ENCODE measurements at regions not wholly inside any gene's neighbourhood (a gene's known extent, or its start where the extent isn't known, plus 50 kb on each side); places are given as distances from the start of the nearest gene placed in this dataset.

DNA sequence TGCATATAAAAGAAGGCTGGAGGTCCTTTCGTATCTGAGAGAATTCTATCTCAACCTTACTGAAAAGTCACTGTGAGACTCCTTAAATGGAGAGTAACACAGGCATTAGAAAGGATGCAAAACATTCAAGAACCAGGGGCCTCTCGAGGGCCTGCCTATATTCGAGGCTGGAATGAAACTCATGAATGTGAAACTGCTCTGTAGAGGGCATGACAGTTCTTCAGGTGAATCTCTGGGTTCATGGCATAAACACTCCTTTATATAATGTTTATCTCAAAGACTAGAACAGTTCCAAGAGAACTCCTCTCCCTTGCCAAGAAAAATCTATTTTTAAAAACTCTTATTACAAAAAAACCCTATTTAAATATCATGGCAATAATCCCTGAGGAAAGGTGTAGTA is 113.9 kb downstream of the SEC61B start:
- TF ChIP-seq, protein P1, sequence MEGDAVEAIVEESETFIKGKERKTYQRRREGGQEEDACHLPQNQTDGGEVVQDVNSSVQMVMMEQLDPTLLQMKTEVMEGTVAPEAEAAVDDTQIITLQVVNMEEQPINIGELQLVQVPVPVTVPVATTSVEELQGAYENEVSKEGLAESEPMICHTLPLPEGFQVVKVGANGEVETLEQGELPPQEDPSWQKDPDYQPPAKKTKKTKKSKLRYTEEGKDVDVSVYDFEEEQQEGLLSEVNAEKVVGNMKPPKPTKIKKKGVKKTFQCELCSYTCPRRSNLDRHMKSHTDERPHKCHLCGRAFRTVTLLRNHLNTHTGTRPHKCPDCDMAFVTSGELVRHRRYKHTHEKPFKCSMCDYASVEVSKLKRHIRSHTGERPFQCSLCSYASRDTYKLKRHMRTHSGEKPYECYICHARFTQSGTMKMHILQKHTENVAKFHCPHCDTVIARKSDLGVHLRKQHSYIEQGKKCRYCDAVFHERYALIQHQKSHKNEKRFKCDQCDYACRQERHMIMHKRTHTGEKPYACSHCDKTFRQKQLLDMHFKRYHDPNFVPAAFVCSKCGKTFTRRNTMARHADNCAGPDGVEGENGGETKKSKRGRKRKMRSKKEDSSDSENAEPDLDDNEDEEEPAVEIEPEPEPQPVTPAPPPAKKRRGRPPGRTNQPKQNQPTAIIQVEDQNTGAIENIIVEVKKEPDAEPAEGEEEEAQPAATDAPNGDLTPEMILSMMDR (IDR thresholded peaks at IDR 0.05; ENCODE audit: control extremely low read depth, extremely low read depth): no peak
- Histone ChIP-seq H3K27ac (ENCODE audit: low read depth in 1 of 2, low read length in 1 of 2) (no peak overlapping the region), H3K9me3 (ENCODE audit: control insufficient read depth in 4 of 4, insufficient read depth in 3 of 4, low read length in 3 of 4) (no peaks in the 10 kb centered on the region), H3K4me1 (ENCODE audit: control insufficient read depth in 5 of 5, insufficient read depth in 5 of 5, low read length in 5 of 5) (no peaks in the 10 kb centered on the region), H3K36me3 (ENCODE audit: control insufficient read depth in 4 of 4, insufficient read depth in 4 of 4, low read length in 4 of 4) (no peaks in the 10 kb centered on the region), H3K4me3 (no peak overlapping the region), H3K9ac (ENCODE audit: insufficient read depth in 1 of 2, low read length in 2 of 2) (no peak overlapping the region), H3K27me3 (ENCODE audit: control insufficient read depth in 3 of 3, insufficient read depth in 3 of 3, low read length in 2 of 3) (no peaks in the 10 kb centered on the region)
- ATAC-seq (ENCODE audit: insufficient read depth, low FRiP score): no peak
- WGBS, 2 donors: 51 to 74% methylated on average over 3 of the region's 3 CpGs
- no peak for DNase-seq

DNA sequence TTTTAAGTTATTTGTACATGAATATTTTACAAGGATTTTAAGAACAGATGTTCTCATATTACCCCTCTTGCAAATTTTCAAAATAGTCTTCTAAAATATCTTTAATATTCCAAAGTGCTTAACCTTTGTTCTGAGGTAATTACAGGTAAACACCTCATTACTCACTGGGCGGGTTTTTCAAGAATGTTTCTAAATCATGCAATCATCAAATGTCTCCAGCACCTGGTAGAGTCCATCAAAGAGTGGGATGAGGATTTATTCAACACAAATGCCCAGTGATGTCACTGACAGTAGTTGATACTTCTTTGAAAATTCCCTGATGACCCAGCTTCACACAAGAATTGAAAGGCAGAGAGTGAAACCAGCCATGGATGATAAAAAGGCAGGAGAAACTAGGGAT is 114.4 kb downstream of the SEC61B start:
- Histone ChIP-seq H3K4me1 (ENCODE audit: control insufficient read depth in 5 of 5, insufficient read depth in 5 of 5, low read length in 5 of 5) (no peaks in the 10 kb centered on the region), H3K9me3 (ENCODE audit: control insufficient read depth in 4 of 4, insufficient read depth in 3 of 4, low read length in 3 of 4) (no peaks in the 10 kb centered on the region), H3K36me3 (ENCODE audit: control insufficient read depth in 4 of 4, insufficient read depth in 4 of 4, low read length in 4 of 4) (no peaks in the 10 kb centered on the region), H3K27me3 (ENCODE audit: control insufficient read depth in 3 of 3, insufficient read depth in 3 of 3, low read length in 2 of 3) (no peaks in the 10 kb centered on the region), H3K27ac (ENCODE audit: low read depth in 1 of 2, low read length in 1 of 2) (no peak overlapping the region), H3K9ac (ENCODE audit: insufficient read depth in 1 of 2, low read length in 2 of 2) (no peak overlapping the region), H3K4me3 (no peak overlapping the region)
- WGBS, 2 donors: 84 to 92% methylated on average over 1 of the region's 1 CpG
- no peak for DNase-seq
- ATAC-seq (ENCODE audit: insufficient read depth, low FRiP score): no peak
- TF ChIP-seq, protein P1 (IDR thresholded peaks at IDR 0.05; ENCODE audit: control extremely low read depth, extremely low read depth): no peak

DNA sequence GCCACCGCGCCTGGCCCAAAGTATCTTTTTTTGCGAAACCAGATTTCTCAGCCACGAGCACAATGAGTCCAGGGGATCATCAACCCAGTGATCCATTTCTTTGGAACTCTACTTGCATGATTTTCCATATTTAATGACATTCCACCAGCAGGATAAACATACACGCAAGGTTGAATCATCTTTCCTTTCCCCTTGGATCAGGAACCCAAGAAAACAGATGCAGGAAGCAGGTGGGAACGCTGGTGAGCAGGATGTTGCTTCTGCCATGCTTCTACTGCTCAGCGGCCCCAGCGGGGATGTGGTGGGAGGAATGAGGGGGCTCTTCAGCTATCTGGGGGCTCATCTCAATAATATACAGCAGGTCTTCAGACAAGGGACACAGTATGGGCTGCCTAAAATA is 118.2 kb downstream of the SEC61B start:
- no peak for ATAC-seq (ENCODE audit: insufficient read depth, low FRiP score)
- Histone ChIP-seq H3K4me3 (no peak overlapping the region), H3K36me3 (ENCODE audit: control insufficient read depth in 4 of 4, insufficient read depth in 4 of 4, low read length in 4 of 4) (no peaks in the 10 kb centered on the region), H3K9me3 (ENCODE audit: control insufficient read depth in 4 of 4, insufficient read depth in 3 of 4, low read length in 3 of 4) (no peaks in the 10 kb centered on the region), H3K9ac (ENCODE audit: insufficient read depth in 1 of 2, low read length in 2 of 2) (no peak overlapping the region), H3K27ac (ENCODE audit: low read depth in 1 of 2, low read length in 1 of 2) (no peak overlapping the region), H3K27me3 (ENCODE audit: control insufficient read depth in 3 of 3, insufficient read depth in 3 of 3, low read length in 2 of 3) (peaks cover 0 to 2% (median 0%) of the 10 kb centered on the region in 3 donors), H3K4me1 (ENCODE audit: control insufficient read depth in 5 of 5, insufficient read depth in 5 of 5, low read length in 5 of 5) (no peaks in the 10 kb centered on the region)
- TF ChIP-seq, protein P1 (IDR thresholded peaks at IDR 0.05; ENCODE audit: control extremely low read depth, extremely low read depth): no peak
- 84 to 90% methylated on average over 8 of the region's 8 CpGs for WGBS, 2 donors
- no peak for DNase-seq

DNA sequence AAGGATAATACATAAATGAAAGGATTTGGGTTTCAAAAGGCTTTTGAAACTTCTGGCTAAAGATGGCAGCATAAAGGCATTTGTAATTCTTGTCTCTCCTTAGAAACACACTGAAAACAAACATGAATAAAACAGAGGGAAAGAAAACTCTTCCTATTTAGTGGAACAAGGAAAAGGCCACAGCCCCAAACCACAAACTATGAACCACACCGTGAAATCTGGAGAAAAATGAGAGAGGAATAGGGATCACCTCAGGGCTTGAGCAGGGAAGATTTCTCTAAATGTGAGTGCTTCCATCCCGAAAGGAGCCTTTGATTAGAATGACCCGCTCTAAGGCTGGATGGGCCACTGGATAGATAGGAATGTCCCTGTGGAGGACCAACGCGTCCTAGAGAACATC is 119.6 kb downstream of the SEC61B start:
- no peak overlapping the region for H3K9ac ChIP-seq (ENCODE audit: insufficient read depth in 1 of 2, low read length in 2 of 2)
- DNase-seq (no peak), ATAC-seq (ENCODE audit: insufficient read depth, low FRiP score) (no peak)
- no peak overlapping the region for H3K4me3 ChIP-seq
- H3K36me3 ChIP-seq (ENCODE audit: control insufficient read depth in 4 of 4, insufficient read depth in 4 of 4, low read length in 4 of 4): no peaks in the 10 kb centered on the region
- H3K9me3 ChIP-seq (ENCODE audit: control insufficient read depth in 4 of 4, insufficient read depth in 3 of 4, low read length in 3 of 4): no peaks in the 10 kb centered on the region
- WGBS, 2 donors: 90 to 94% methylated on average over 5 of the region's 5 CpGs
- H3K4me1 ChIP-seq (ENCODE audit: control insufficient read depth in 5 of 5, insufficient read depth in 5 of 5, low read length in 5 of 5): no peaks in the 10 kb centered on the region
- peaks cover 0 to 10% (median 0%) of the 10 kb centered on the region in 3 donors for H3K27me3 ChIP-seq (ENCODE audit: control insufficient read depth in 3 of 3, insufficient read depth in 3 of 3, low read length in 2 of 3)
- no peak overlapping the region for H3K27ac ChIP-seq (ENCODE audit: low read depth in 1 of 2, low read length in 1 of 2)
- TF ChIP-seq, protein P1 (IDR thresholded peaks at IDR 0.05; ENCODE audit: control extremely low read depth, extremely low read depth): no peak
